Spleen (tissue), 7 donors: ENCODE measurements at regions not wholly inside any gene's neighbourhood (a gene's known extent, or its start where the extent isn't known, plus 50 kb on each side); places are given as distances from the start of the nearest gene placed in this dataset.

Source experiments
- CTCF ChIP-seq, 11 experiments: fragments of 200-600 bp in 7 of 11; fragments of 450-650 bp in 4 of 11; sonication (generic) in 4 of 11; IDR thresholded peaks in 8 of 11; conservative IDR thresholded peaks in 3 of 11; 1 replicate in 7 of 11; 2 replicates in 4 of 11; pipeline versions ENCODE4 v1.4.0 to v1.8.0; 2016 to 2021; ENCODE audit warnings: antibody characterized with exemption in 11 of 11, inconsistent platforms in 4 of 11, mild to moderate bottlenecking in 1 of 11
- POLR2A ChIP-seq, 3 donors: fragments of 450-650 bp; IDR thresholded peaks; one replicate each; pipeline ENCODE4 v1.5.1; 2017; ENCODE audit warnings: antibody characterized with exemption in 3 of 3, mild to moderate bottlenecking in 1 of 3
- POLR2AphosphoS5 ChIP-seq, 3 donors: sonication (generic); formaldehyde crosslinking; IDR thresholded peaks; one replicate each; pipeline ENCODE4 v1.5.1; 2017; ENCODE audit warnings: antibody characterized with exemption in 3 of 3
- donor health status: DM: no; HTN: no; CAD: no; lungs with moderate emphysema.
- donor health status: DM: no; HTN: no; CAD: no.
- donor health status: DM: no; HTN: no; CAD: no.

DNA sequence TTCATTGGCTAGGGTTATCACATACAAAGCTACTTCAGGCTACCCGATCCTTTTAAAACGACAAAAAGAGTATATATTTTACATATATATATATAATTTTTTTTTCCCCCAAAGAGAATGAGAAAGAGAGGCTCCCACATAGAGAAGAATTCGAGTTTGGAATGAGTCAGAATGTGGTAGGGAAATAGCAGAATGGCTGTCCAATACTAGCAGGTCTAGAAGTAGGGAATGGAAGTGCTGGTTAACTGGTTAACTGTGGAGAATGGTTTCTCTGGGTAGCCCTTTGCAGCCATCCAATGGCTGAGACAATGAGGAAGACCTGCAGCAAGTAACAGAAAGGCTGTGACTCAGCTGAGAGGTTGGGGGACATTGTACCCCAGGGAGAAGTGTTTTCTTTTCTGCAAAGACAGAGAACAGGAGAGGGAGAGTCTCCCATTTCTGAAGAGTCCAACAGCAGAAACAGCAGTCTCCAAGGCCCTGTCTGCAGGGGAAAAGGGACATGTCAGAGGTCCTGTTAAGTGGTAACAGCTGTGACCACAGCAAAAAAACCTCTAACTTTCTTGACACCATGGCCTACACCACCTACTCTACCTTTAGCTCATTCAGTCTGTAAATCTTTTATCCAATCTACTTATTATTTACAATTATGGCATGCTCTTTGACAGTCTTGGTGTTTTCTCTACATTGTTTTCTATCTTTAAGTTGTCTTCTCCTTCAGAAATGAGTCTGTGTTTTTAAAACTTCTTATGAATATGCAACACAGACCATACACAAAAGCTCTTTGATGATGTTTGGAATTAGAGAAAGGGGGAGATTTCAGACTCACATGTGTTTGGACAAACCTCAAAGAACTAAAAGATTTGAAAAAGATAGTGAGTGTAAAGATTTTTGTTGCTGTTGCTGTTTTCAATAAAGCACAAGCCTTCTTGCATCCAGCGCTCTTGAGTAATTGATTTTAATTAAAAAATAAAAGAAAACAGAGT lies 116.1 kb upstream of the SLC7A14 start:
- no peak for TF ChIP-seq CTCF (IDR thresholded peaks at IDR 0.05 in 8 of 11, conservative IDR thresholded peaks at IDR 0.05 in 3 of 11)
- no peak for TF ChIP-seq POLR2A (IDR thresholded peaks at IDR 0.05)
- TF ChIP-seq POLR2AphosphoS5 (IDR thresholded peaks at IDR 0.05): no peak
